GM13976 (cell line): ENCODE measurements at regions not wholly inside any gene's neighbourhood (a gene's known extent, or its start where the extent isn't known, plus 50 kb on each side); places are given as distances from the start of the nearest gene placed in this dataset.

Experiments used
- DNase-seq: peaks from one replicate; pipeline ENCODE4 v3.0.0; 2012; ENCODE audit warnings: low spot score
- in situ Hi-C: fragments of 300-500 bp; cut with MboI; formaldehyde crosslinking; loops from one replicate; pipeline ENCODE4 v1.12.0; 2022; ENCODE audit warnings: low sequenced_read_pairs, mixed read lengths, inconsistent platforms; ENCODE audit not compliant: unreplicated experiment
- TF ChIP-seq, protein P1 (sequence below): IDR thresholded peaks from 2 replicates; pipeline ENCODE4 v1.5.1; 2012; ENCODE audit warnings: borderline replicate concordance, mild to moderate bottlenecking; ENCODE audit not compliant: insufficient read depth; ENCODE audit errors: extremely low read depth, missing control alignments, control extremely low read depth

DNA sequence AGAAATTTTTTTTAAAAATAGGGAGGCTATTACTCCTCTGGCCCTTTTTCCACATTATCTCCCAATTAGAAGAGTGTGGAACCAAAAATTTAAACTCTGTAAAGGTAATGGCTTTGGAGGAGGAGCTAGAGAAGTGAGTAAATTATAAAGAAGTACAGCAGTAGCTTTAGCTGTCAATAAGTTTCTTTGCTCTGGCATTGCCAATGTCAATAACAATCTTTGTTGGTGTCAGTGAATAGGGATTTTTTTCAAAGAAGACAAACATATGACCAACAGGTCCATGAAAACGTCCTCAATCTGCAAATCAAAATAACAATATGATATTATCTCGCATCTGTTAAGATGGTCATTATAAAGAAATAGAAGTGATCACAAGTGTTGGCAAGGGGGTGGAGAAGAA, 227.1 kb upstream of the MBL2 start:
- DNase-seq: no peak
- in situ Hi-C loops: no loop called here
- TF ChIP-seq, protein P1, sequence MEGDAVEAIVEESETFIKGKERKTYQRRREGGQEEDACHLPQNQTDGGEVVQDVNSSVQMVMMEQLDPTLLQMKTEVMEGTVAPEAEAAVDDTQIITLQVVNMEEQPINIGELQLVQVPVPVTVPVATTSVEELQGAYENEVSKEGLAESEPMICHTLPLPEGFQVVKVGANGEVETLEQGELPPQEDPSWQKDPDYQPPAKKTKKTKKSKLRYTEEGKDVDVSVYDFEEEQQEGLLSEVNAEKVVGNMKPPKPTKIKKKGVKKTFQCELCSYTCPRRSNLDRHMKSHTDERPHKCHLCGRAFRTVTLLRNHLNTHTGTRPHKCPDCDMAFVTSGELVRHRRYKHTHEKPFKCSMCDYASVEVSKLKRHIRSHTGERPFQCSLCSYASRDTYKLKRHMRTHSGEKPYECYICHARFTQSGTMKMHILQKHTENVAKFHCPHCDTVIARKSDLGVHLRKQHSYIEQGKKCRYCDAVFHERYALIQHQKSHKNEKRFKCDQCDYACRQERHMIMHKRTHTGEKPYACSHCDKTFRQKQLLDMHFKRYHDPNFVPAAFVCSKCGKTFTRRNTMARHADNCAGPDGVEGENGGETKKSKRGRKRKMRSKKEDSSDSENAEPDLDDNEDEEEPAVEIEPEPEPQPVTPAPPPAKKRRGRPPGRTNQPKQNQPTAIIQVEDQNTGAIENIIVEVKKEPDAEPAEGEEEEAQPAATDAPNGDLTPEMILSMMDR: no peak

DNA sequence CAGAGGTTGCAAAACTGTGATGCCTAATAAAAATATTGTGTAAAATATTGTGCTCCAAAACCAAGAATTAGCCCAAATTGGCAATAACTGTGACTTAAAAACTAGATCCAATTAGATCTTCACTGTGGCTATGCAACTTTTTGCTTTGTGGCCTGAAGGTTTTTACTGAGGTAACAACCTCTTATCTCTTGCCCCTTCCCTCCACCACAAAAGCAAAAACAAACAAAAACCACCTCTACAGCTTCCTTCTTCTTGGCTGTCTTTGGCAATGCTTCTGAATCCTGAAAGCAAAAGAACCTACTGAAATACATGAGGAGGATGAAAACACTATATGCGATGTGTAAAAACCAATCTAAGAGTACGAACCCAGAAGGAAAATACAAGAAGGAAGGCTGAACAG, 226.7 kb upstream of the MBL2 start:
- no peak for DNase-seq
- in situ Hi-C loops: no loop called here
- TF ChIP-seq, protein P1: no peak

DNA sequence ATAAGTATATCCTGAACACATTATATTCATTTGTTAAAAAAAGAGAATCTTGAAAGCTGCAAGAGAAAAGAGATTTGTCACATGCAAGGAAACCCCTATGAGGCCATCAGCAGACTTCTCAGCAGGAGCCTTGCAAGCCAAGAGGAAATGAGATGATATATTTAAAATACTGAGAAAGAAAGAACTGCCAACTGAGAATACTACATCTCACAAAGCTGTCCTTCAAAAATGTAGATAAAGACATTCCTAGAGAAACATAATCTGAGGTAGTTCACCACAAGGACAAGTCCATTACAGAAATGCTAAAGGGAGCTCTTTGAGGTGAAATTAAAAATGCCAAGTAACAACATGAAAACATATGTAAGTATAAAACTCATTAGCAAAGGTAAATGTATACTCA, 224.4 kb upstream of the MBL2 start:
- TF ChIP-seq, protein P1: no peak
- in situ Hi-C loops: no loop called here
- no peak for DNase-seq

DNA sequence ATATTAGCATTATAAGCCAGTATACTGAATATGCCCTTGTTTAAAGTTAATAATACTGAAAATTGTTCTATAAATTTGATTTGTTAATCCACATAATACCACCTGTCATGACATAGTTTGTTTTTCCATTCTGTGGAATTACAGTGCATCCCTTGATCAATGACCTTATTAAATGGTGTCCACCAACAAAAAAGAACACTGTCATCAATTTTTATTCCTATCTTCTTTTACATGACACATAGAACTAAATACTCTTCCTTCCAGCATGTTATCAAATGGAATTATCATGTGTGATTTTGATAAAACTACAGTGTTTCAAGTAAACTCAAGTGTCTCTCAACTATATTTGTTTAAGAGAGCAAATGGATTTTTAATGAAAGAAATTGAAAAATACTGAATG, 221.8 kb upstream of the MBL2 start:
- no peak for DNase-seq
- in situ Hi-C loops: no loop called here
- TF ChIP-seq, protein P1: no peak

DNA sequence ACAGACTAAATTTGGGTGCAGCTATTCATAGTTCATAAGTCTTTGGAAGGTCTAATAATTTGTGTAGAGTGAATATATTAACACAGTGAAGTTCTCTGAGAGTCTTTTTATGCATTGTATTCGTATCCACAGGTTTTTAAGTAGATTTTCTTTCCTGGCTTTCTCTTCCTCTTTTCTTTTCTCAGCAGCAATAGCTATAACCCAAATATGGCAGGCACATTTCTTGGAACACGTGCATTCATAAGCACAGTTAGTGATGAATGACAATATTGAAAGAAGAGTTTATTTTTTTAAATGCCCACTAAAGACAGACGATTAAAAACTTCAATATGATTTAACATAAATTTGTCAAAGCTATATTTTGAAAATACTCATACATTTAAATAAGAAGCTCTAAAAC, 220.5 kb upstream of the MBL2 start:
- TF ChIP-seq, protein P1: no peak
- in situ Hi-C loops: no loop called here
- no peak for DNase-seq

DNA sequence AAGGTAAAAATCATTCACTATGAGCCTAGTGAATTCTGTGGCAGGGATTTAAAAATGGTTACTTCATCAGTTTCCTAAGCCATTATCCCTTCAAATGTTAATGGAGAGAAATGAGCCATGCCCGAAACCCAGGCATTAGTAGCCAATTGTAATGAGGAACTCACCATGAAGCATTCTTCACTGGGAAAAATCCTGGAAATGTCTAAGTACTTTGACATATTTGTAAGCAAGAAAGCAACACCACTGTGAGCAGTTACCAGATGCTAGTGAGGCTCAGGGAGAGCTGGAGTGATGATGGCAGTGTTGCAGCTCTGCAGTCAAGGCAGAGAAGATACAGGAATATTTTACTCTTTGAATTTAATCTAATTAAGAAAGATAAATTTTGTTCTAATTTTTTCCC, 220.0 kb upstream of the MBL2 start:
- in situ Hi-C loops: no loop called here
- TF ChIP-seq, protein P1: no peak

DNA sequence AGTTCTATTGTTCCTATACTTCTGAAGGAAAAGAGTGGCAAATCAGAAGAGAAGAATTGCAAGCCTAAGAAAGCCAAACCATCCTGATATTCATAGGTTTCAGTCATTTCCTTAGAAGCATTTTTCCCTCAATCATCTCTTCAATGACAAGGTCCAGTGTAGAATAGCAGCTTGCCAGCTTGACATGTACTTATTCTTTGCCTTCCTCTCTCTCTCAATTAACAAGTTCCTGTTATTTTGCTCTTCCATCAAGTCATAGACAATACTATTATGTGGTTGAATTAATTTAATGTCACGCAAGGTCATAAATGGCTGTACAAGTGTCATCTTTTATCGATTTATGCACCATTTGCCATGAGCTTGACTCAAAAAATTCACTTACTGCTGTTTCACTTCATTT, 216.3 kb upstream of the MBL2 start:
- no peak for DNase-seq
- in situ Hi-C loops: no loop called here
- TF ChIP-seq, protein P1: no peak

More for the DNA sequence above, 220.0 kb upstream of the MBL2 start:
- DNase-seq: no peak
